H9 (cell line): ENCODE measurements at regions not wholly inside any gene's neighbourhood (a gene's known extent, or its start where the extent isn't known, plus 50 kb on each side); places are given as distances from the start of the nearest gene placed in this dataset.
"Not testable (repeated sequence)": the region's sequence is repeated elsewhere in the genome, so short reads cannot be mapped to it uniquely, and the experiment has no call there.

Experiments
- DNase-seq: peaks from one replicate; pipeline ENCODE4 v3.0.0-alpha.2; 2017
- H2AFZ ChIP-seq: one replicate; pipeline ENCODE4 v1.6.1; 2013; ENCODE audit warnings: mild to moderate bottlenecking, low read length, control low read depth, moderate library complexity
- H2AK5ac ChIP-seq: 2 replicates; pipeline ENCODE4 v1.6.1; 2013; ENCODE audit warnings: low read length, control low read depth, mixed read lengths; ENCODE audit not compliant: insufficient read length
- H2BK120ac ChIP-seq: one replicate; pipeline ENCODE4 v1.6.1; 2013; ENCODE audit warnings: low read depth, mild to moderate bottlenecking, low read length, control low read depth, inconsistent platforms; ENCODE audit not compliant: poor library complexity, severe bottlenecking
- H2BK12ac ChIP-seq: 2 replicates; pipeline ENCODE4 v1.6.1; 2013; ENCODE audit warnings: low read length, control low read depth, mixed read lengths, low read depth; ENCODE audit not compliant: insufficient read length
- H2BK15ac ChIP-seq: 2 replicates; pipeline ENCODE4 v1.6.1; 2013; ENCODE audit warnings: low read depth, low read length, control low read depth
- H2BK20ac ChIP-seq: one replicate; pipeline ENCODE4 v1.6.1; 2013; ENCODE audit warnings: low read depth, mild to moderate bottlenecking, low read length, control low read depth, inconsistent platforms; ENCODE audit not compliant: poor library complexity, severe bottlenecking
- H2BK5ac ChIP-seq: 2 replicates; pipeline ENCODE4 v1.6.1; 2013; ENCODE audit warnings: low read length, control low read depth, mixed read lengths; ENCODE audit not compliant: insufficient read length
- H3K14ac ChIP-seq: 2 replicates; pipeline ENCODE4 v1.6.1; 2013; ENCODE audit warnings: low read length, control low read depth; ENCODE audit not compliant: insufficient read depth
- H3K18ac ChIP-seq: 2 replicates; pipeline ENCODE4 v1.6.1; 2013; ENCODE audit warnings: low read depth, mild to moderate bottlenecking, mixed read lengths, low read length, control low read depth; ENCODE audit not compliant: insufficient read length
- H3K23ac ChIP-seq: 2 replicates; pipeline ENCODE4 v1.6.1; 2013; ENCODE audit warnings: low read length, control low read depth, mixed read lengths, low read depth; ENCODE audit not compliant: insufficient read length
- H3K23me2 ChIP-seq: 2 replicates; pipeline ENCODE4 v1.6.1; 2013; ENCODE audit warnings: low read depth, mild to moderate bottlenecking, mixed read lengths, low read length, control low read depth; ENCODE audit not compliant: insufficient read length, poor library complexity, severe bottlenecking
- H3K27ac ChIP-seq: 2 replicates; pipeline ENCODE4 v1.5.1; 2013; ENCODE audit warnings: low read length, control low read depth, mixed read lengths, low read depth; ENCODE audit not compliant: insufficient read length
- H3K27me3 ChIP-seq: 2 replicates; pipeline ENCODE4 v1.6.1; 2013; ENCODE audit warnings: low read length, control low read depth, inconsistent platforms; ENCODE audit not compliant: insufficient read depth
- H3K4ac ChIP-seq: 2 replicates; pipeline ENCODE4 v1.6.1; 2013; ENCODE audit warnings: low read depth, mild to moderate bottlenecking, control low read depth, inconsistent platforms, low read length, moderate library complexity
- H3K4me1 ChIP-seq: 2 replicates; pipeline ENCODE4 v1.6.1; 2013; ENCODE audit warnings: low read length, control low read depth, inconsistent platforms; ENCODE audit not compliant: insufficient read depth
- H3K4me2 ChIP-seq: 2 replicates; pipeline ENCODE4 v1.6.1; 2013; ENCODE audit warnings: low read length, control low read depth, mixed read lengths; ENCODE audit not compliant: insufficient read length, insufficient read depth
- H3K56ac ChIP-seq: 2 replicates; pipeline ENCODE4 v1.6.1; 2013; ENCODE audit warnings: low read depth, mild to moderate bottlenecking, mixed read lengths, low read length, control low read depth; ENCODE audit not compliant: insufficient read length
- H3K79me1 ChIP-seq: 2 replicates; pipeline ENCODE4 v1.6.1; 2013; ENCODE audit warnings: low read depth, mild to moderate bottlenecking, moderate library complexity, low read length, control low read depth, inconsistent platforms; ENCODE audit not compliant: insufficient read depth, poor library complexity, severe bottlenecking
- H3K79me2 ChIP-seq: 2 replicates; pipeline ENCODE4 v1.6.1; 2013; ENCODE audit warnings: low read length, control low read depth, inconsistent platforms; ENCODE audit not compliant: insufficient read depth
- H3K9ac ChIP-seq: 2 replicates; pipeline ENCODE4 v1.6.1; 2013; ENCODE audit warnings: low read length, control low read depth, mixed read lengths; ENCODE audit not compliant: insufficient read length; ENCODE audit errors: extremely low read depth
- H3K9me3 ChIP-seq: one replicate; pipeline ENCODE4 v1.6.1; 2013; ENCODE audit warnings: low read depth, low read length, inconsistent platforms; ENCODE audit not compliant: control insufficient read depth
- H3T11ph ChIP-seq: one replicate; pipeline ENCODE4 v1.6.1; 2013; ENCODE audit warnings: mild to moderate bottlenecking, low read length, control low read depth, inconsistent platforms
- H4K20me1 ChIP-seq: one replicate; pipeline ENCODE4 v1.6.1; 2013; ENCODE audit not compliant: control insufficient read depth, insufficient read length, insufficient read depth
- H4K5ac ChIP-seq: 2 replicates; pipeline ENCODE4 v1.6.1; 2013; ENCODE audit warnings: low read depth, mild to moderate bottlenecking, mixed read lengths, low read length, control low read depth; ENCODE audit not compliant: insufficient read length
- H4K8ac ChIP-seq: replicated peaks from 2 replicates; pipeline ENCODE4 v1.6.1; 2013; ENCODE audit warnings: low read length, control low read depth, mixed read lengths, low read depth; ENCODE audit not compliant: insufficient read length
- H4K91ac ChIP-seq: 2 replicates; pipeline ENCODE4 v1.6.1; 2013; ENCODE audit warnings: low read depth, mild to moderate bottlenecking, moderate library complexity, mixed read lengths, low read length, control low read depth; ENCODE audit not compliant: insufficient read length
- H3K27ac Mint-ChIP-seq, 3 experiments: 2 replicates in 2 of 3; 3 replicates in 1 of 3; pipeline ENCODE4 v1.8.0; 2020 to 2021; ENCODE audit warnings: mixed read lengths in 3 of 3, mild to moderate bottlenecking in 1 of 3, moderate library complexity in 1 of 3
- H3K27me3 Mint-ChIP-seq: 2 replicates; pipeline ENCODE4 v1.8.0; 2021; ENCODE audit warnings: low read depth, mild to moderate bottlenecking, moderate library complexity, mixed read lengths
- H3K36me3 Mint-ChIP-seq, 3 experiments: 2 replicates in 2 of 3; 3 replicates in 1 of 3; pipeline ENCODE4 v1.8.0; 2020 to 2021; ENCODE audit warnings: low read depth in 3 of 3, mixed read lengths in 3 of 3; ENCODE audit not compliant: insufficient read depth in 1 of 3
- H3K4me1 Mint-ChIP-seq, 2 experiments: 2 replicates each; pipeline ENCODE4 v1.8.0; 2020; ENCODE audit warnings: mixed read lengths in 2 of 2
- H3K4me3 Mint-ChIP-seq, 2 experiments: 2 replicates in 1 of 2; 3 replicates in 1 of 2; pipeline ENCODE4 v1.8.0; 2020 to 2021; ENCODE audit warnings: mild to moderate bottlenecking in 2 of 2, mixed read lengths in 2 of 2, moderate library complexity in 1 of 2
- H3K9me3 Mint-ChIP-seq, 2 experiments: 2 replicates in 1 of 2; 3 replicates in 1 of 2; pipeline ENCODE4 v1.8.0; 2020; ENCODE audit warnings: mild to moderate bottlenecking in 2 of 2, mixed read lengths in 2 of 2, moderate library complexity in 1 of 2
- CTCF ChIP-seq: fragments of 200-600 bp; sonication (generic); conservative IDR thresholded peaks from 3 replicates; pipeline ENCODE4 v1.8.0; 2021; ENCODE audit warnings: antibody characterized with exemption, mild to moderate bottlenecking
- WGBS: extraction: QIAGEN DNeasy Blood & Tissue Kit; methylation state at CpG from one replicate; pipeline ENCODE4 v1.1.7; 2013; ENCODE audit warnings: missing lambda C conversion rate, low lambda C conversion rate, mixed read lengths; ENCODE audit not compliant: insufficient read length; ENCODE audit errors: extremely low coverage; 5-methylcytosine and 5-hydroxymethylcytosine counted together

- no peak overlapping the region for H3K4me2 ChIP-seq
- no peak overlapping the region for H3K27ac Mint-ChIP-seq
- no peak for TF ChIP-seq CTCF
Observed at GRCh38 chr3:166575161-166575560, 737.9 kb upstream of the BCHE start.

GRCh38 chr3:166571686-166572085 lies 734.5 kb upstream of the BCHE start:
- peaks cover 9 to 10% of the 10 kb centered on the region in 2 experiments for H3K9me3 Mint-ChIP-seq
- H4K91ac ChIP-seq, H3K56ac ChIP-seq, H2BK20ac ChIP-seq, H3K18ac ChIP-seq, H2BK15ac ChIP-seq, DNase-seq, H3K23me2 ChIP-seq, H3K4me1 Mint-ChIP-seq, H3T11ph ChIP-seq, H3K4me1 ChIP-seq, H3K23ac ChIP-seq, H2BK120ac ChIP-seq, H4K8ac ChIP-seq, H3K27ac Mint-ChIP-seq, H2AK5ac ChIP-seq, H3K27ac ChIP-seq, H3K79me1 ChIP-seq, H2AFZ ChIP-seq, H2BK12ac ChIP-seq, H3K14ac ChIP-seq, H3K27me3 ChIP-seq, H3K79me2 ChIP-seq, H4K20me1 ChIP-seq, H3K9ac ChIP-seq, H3K36me3 Mint-ChIP-seq, H3K4me3 Mint-ChIP-seq, H3K27me3 Mint-ChIP-seq, H3K9me3 ChIP-seq, H4K5ac ChIP-seq, H3K4ac ChIP-seq, H2BK5ac ChIP-seq, H3K4me2 ChIP-seq: not testable (repeated sequence)
- WGBS = no CpG with 5 or more reads among the region's 4 CpGs

More at GRCh38 chr3:166575161-166575560, 737.9 kb upstream of the BCHE start:
- DNase-seq = no peak
- no peak overlapping the region for H3K18ac ChIP-seq
- no peak overlapping the region for H3K23ac ChIP-seq
- H3K27me3 Mint-ChIP-seq = no peaks in the 10 kb centered on the region
- H3K9ac ChIP-seq = no peak overlapping the region
- H3K4me3 Mint-ChIP-seq = no peak overlapping the region
- H3K27me3 ChIP-seq = no peaks in the 10 kb centered on the region
- H2BK120ac ChIP-seq = no peak overlapping the region
- WGBS = no CpG with 5 or more reads among the region's 4 CpGs
- H3K23me2 ChIP-seq = no peaks in the 10 kb centered on the region
- no peak overlapping the region for H4K5ac ChIP-seq
- no peak overlapping the region for H3K14ac ChIP-seq
- H3K9me3 Mint-ChIP-seq = peaks cover 9 to 10% of the 10 kb centered on the region in 2 experiments
- peaks cover 8% of the 10 kb centered on the region for H3K9me3 ChIP-seq
- H2BK15ac ChIP-seq = no peak overlapping the region
- H3K4me1 ChIP-seq = no peaks in the 10 kb centered on the region
- H2AK5ac ChIP-seq = no peak overlapping the region
- no peaks in the 10 kb centered on the region for H3K79me1 ChIP-seq
- H2BK12ac ChIP-seq = no peak overlapping the region
- H2BK20ac ChIP-seq = no peak overlapping the region
- H3K4ac ChIP-seq = no peak overlapping the region
- H4K91ac ChIP-seq = no peak overlapping the region
- no peaks in the 10 kb centered on the region for H4K20me1 ChIP-seq
- H3K4me1 Mint-ChIP-seq = no peaks in the 10 kb centered on the region
- H3K56ac ChIP-seq = no peak overlapping the region
- peaks cover 0 to 8% (median 0%) of the 10 kb centered on the region in 3 experiments; a peak in 4 of 7 replicates for H3K36me3 Mint-ChIP-seq
- H4K8ac ChIP-seq = no peak overlapping the region
- H2BK5ac ChIP-seq = no peak overlapping the region
- H3K27ac ChIP-seq = no peak overlapping the region
- H3K79me2 ChIP-seq = no peaks in the 10 kb centered on the region
- H3T11ph ChIP-seq = no peak overlapping the region
- no peak overlapping the region for H2AFZ ChIP-seq
